MCF 10A (cell line): ENCODE measurements at regions not wholly inside any gene's neighbourhood (a gene's known extent, or its start where the extent isn't known, plus 50 kb on each side); places are given as distances from the start of the nearest gene placed in this dataset.
"Not testable (repeated sequence)": the region's sequence is repeated elsewhere in the genome, so short reads cannot be mapped to it uniquely, and the experiment has no call there.

Experiments
- BruUV-seq: library from RNA; stranded (reverse); fragments of 400-500 nt; replicated peaks from 2 replicates; lab custom pipeline; 2021; lab: Mats Ljungman, UMichigan
- CTCF ChIA-PET: fragments of 300-600 bp; sonication (Branson Sonifier 250); formaldehyde crosslinking; extraction: SDS; loops from one replicate; lab custom pipeline; 2021; ENCODE audit warnings: antibody characterized with exemption, inconsistent platforms; lab: Yijun Ruan, JAX
- POLR2A ChIA-PET: fragments of 300-600, 350-650 bp; sonication (Branson Sonifier 250); formaldehyde crosslinking; extraction: SDS; loops from one replicate; lab custom pipeline; 2020; ENCODE audit warnings: antibody characterized with exemption, inconsistent platforms; lab: Yijun Ruan, JAX
- DNase-seq: peaks from one replicate; pipeline ENCODE4 v3.0.0-alpha.2; 2018; ENCODE audit not compliant: unreplicated experiment
- H3K27ac Mint-ChIP-seq: one replicate; pipeline ENCODE4 v1.8.0; 2022; ENCODE audit warnings: mild to moderate bottlenecking, low read depth, mixed read lengths; ENCODE audit not compliant: unreplicated experiment
- H3K27me3 Mint-ChIP-seq: one replicate; pipeline ENCODE4 v1.8.0; 2022; ENCODE audit warnings: mixed read lengths; ENCODE audit not compliant: insufficient read depth, unreplicated experiment
- H3K36me3 Mint-ChIP-seq: one replicate; pipeline ENCODE4 v1.8.0; 2022; ENCODE audit warnings: mild to moderate bottlenecking, moderate library complexity, mixed read lengths; ENCODE audit not compliant: insufficient read depth, unreplicated experiment
- H3K4me1 Mint-ChIP-seq: one replicate; pipeline ENCODE4 v1.8.0; 2022; ENCODE audit warnings: mixed read lengths; ENCODE audit not compliant: insufficient read depth, unreplicated experiment
- H3K4me3 Mint-ChIP-seq: one replicate; pipeline ENCODE4 v1.8.0; 2022; ENCODE audit warnings: mild to moderate bottlenecking, moderate library complexity, mixed read lengths; ENCODE audit not compliant: unreplicated experiment
- H3K9me3 Mint-ChIP-seq: one replicate; pipeline ENCODE4 v1.8.0; 2022; ENCODE audit warnings: mixed read lengths; ENCODE audit not compliant: unreplicated experiment
- CTCF ChIP-seq: fragments of 200-600 bp; IDR thresholded peaks from one replicate; pipeline ENCODE4 v1.8.0; 2022; ENCODE audit warnings: antibody characterized with exemption, mild to moderate bottlenecking; ENCODE audit not compliant: unreplicated experiment
- intact Hi-C: fragments of 100-400 bp; cut with micrococcal nuclease; formaldehyde crosslinking; loops from 2 replicates; pipeline ENCODE4 v1.14.1; 2022

- intact Hi-C loops, result no loop called here
- H3K4me3 Mint-ChIP-seq, result no peak overlapping the region
- no peak overlapping the region for H3K27ac Mint-ChIP-seq
- no peaks in the 10 kb centered on the region for H3K9me3 Mint-ChIP-seq
- no peaks in the 10 kb centered on the region for H3K36me3 Mint-ChIP-seq
- peaks cover 81% of the 10 kb centered on the region for H3K27me3 Mint-ChIP-seq
- CTCF ChIA-PET, result interaction anchor here (0.7 kb wide), 2 partner anchors 19 to 498 kb away, joined by 3 read pairs; no protein-coding TSS in a partner anchor
- DNase-seq, result no peak
- TF ChIP-seq CTCF, result no peak
- POLR2A ChIA-PET, result no interaction called here
- no TSS peak for BruUV-seq
- H3K4me1 Mint-ChIP-seq, result no peaks in the 10 kb centered on the region
These were observed 112.6 kb upstream of the MPHOSPH6 start for GRCh38 chr16:82282662-82283061.

- H3K27me3 Mint-ChIP-seq, result peaks cover 81% of the 10 kb centered on the region
- BruUV-seq, result no TSS peak
- H3K36me3 Mint-ChIP-seq, result no peaks in the 10 kb centered on the region
- ChIA-PET CTCF (interaction anchor here (5.4 kb wide), 1 partner anchor 18 kb away, joined by 32 read pairs; no protein-coding TSS in a partner anchor), POLR2A (interaction anchor here (0.7 kb wide), 1 partner anchor 896 kb away, joined by 3 read pairs; no protein-coding TSS in a partner anchor)
- TF ChIP-seq CTCF, result no peak
- H3K4me3 Mint-ChIP-seq, result no peak overlapping the region
- no peaks in the 10 kb centered on the region for H3K9me3 Mint-ChIP-seq
- no peak for DNase-seq
- intact Hi-C loops, result no loop called here
- H3K27ac Mint-ChIP-seq, result no peak overlapping the region
- no peaks in the 10 kb centered on the region for H3K4me1 Mint-ChIP-seq
These were observed 111.5 kb upstream of the MPHOSPH6 start for GRCh38 chr16:82281544-82281943.

- CTCF ChIA-PET, result interaction anchor here (5.4 kb wide), 1 partner anchor 17 kb away, joined by 32 read pairs; no protein-coding TSS in a partner anchor
These were observed 110.8 kb upstream of the MPHOSPH6 start for GRCh38 chr16:82280867-82281266.

GRCh38 chr16:82275349-82275748 is 105.3 kb upstream of the MPHOSPH6 start:
- DNase-seq, H3K9me3 Mint-ChIP-seq, POLR2A ChIA-PET, H3K4me3 Mint-ChIP-seq, BruUV-seq, intact Hi-C loops, H3K27ac Mint-ChIP-seq, H3K4me1 Mint-ChIP-seq: not testable (repeated sequence)
- H3K27me3 Mint-ChIP-seq, result peaks cover 62% of the 10 kb centered on the region
- peaks cover 10% of the 10 kb centered on the region for H3K36me3 Mint-ChIP-seq
- CTCF ChIA-PET, result interaction anchor here (0.6 to 5.2 kb wide), 3 partner anchors 12 to 939 kb away, joined by 3 to 97 read pairs (median 4); no protein-coding TSS in a partner anchor

More at GRCh38 chr16:82280867-82281266, 110.8 kb upstream of the MPHOSPH6 start:
- Mint-ChIP-seq H3K4me1 (no peaks in the 10 kb centered on the region), H3K36me3 (no peaks in the 10 kb centered on the region), H3K9me3 (no peaks in the 10 kb centered on the region), H3K27me3 (peaks cover 77% of the 10 kb centered on the region), H3K27ac (no peak overlapping the region), H3K4me3 (no peak overlapping the region)
- no peak for DNase-seq
- no peak for TF ChIP-seq CTCF
- POLR2A ChIA-PET, result no interaction called here
- BruUV-seq, result no TSS peak
- intact Hi-C loops, result no loop called here
